Body of pancreas (tissue), 4 donors: ENCODE measurements at regions not wholly inside any gene's neighbourhood (a gene's known extent, or its start where the extent isn't known, plus 50 kb on each side); places are given as distances from the start of the nearest gene placed in this dataset.

Experiments
- CTCF ChIP-seq, 7 experiments: fragments of 450-650 bp in 4 of 7; fragments of 200-600 bp in 3 of 7; sonication (generic) in 3 of 7; IDR thresholded peaks; one replicate each; pipeline ENCODE4 v1.5.1; 2016 to 2019; ENCODE audit warnings: antibody characterized with exemption in 7 of 7
- POLR2A ChIP-seq, 3 donors: fragments of 450-650 bp; IDR thresholded peaks; one replicate each; pipeline ENCODE4 v1.6.1; 2016; ENCODE audit warnings: antibody characterized with exemption in 3 of 3, mild to moderate bottlenecking in 2 of 3

- TF ChIP-seq CTCF (IDR thresholded peaks at IDR 0.05) (no peak), POLR2A (IDR thresholded peaks at IDR 0.05) (no peak)
Observed at GRCh38 chr17:14792746-14793145, 472.4 kb downstream of the PMP22 start.
